ENCODE measurements at regions not wholly inside any gene's neighbourhood (a gene's known extent, or its start where the extent isn't known, plus 50 kb on each side); places are given as distances from the start of the nearest gene placed in this dataset.

- H3K36me3 ChIP-seq (ENCODE audit: insufficient read depth, insufficient read length, low read length), result no peaks in the 10 kb centered on the region
- no peaks in the 10 kb centered on the region; the same call in 1 of the 2 replicates for H3K9me3 ChIP-seq (ENCODE audit: insufficient read depth, low read length)
- no peak for DNase-seq (ENCODE audit: low read depth, low spot score)
- no peaks in the 10 kb centered on the region for H3K27me3 ChIP-seq (ENCODE audit: insufficient read depth, insufficient read length)
- H3K4me3 ChIP-seq (ENCODE audit: insufficient read length, low read depth), result no peak overlapping the region
- no peak overlapping the region for H3K9ac ChIP-seq (ENCODE audit: insufficient read length, low read depth)
- no peak for TF ChIP-seq ZNF274 (IDR thresholded peaks at IDR 0.05; ENCODE audit: low read depth, low read length)
- H3K4me1 ChIP-seq (ENCODE audit: insufficient read depth, insufficient read length), result no peaks in the 10 kb centered on the region
Measured at GRCh38 chr7:26444555-26444954, 152.9 kb downstream of the SNX10 start.

DNA sequence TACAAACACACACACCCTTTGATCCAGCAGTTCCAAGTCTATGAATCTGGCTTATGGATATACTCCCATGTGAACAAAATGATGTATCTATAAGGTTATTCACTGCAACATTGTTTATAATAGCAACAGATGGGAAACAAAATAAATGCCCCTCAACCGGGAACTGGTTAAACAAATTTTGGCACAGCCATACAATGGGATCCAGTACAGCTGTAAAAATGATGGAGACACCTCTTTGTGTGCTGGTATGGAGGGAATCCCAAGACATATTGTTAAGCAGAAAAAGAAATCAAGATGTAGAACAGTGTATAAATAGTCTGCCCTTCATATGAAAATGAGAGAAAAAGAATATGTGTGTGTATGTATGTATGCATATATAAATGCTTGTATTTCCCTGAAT, 155.5 kb downstream of the SNX10 start:
- no peak overlapping the region for H3K9ac ChIP-seq (ENCODE audit: insufficient read length, low read depth)
- DNase-seq (ENCODE audit: low read depth, low spot score), result no peak
- H3K27me3 ChIP-seq (ENCODE audit: insufficient read depth, insufficient read length), result no peaks in the 10 kb centered on the region
- no peaks in the 10 kb centered on the region for H3K4me1 ChIP-seq (ENCODE audit: insufficient read depth, insufficient read length)
- H3K4me3 ChIP-seq (ENCODE audit: insufficient read length, low read depth), result no peak overlapping the region
- H3K36me3 ChIP-seq (ENCODE audit: insufficient read depth, insufficient read length, low read length), result no peaks in the 10 kb centered on the region
- H3K9me3 ChIP-seq (ENCODE audit: insufficient read depth, low read length), result no peaks in the 10 kb centered on the region; the same call in 1 of the 2 replicates
- TF ChIP-seq ZNF274 (IDR thresholded peaks at IDR 0.05; ENCODE audit: low read depth, low read length) (no peak), YY1 (IDR thresholded peaks at IDR 0.05; ENCODE audit: insufficient read depth, insufficient read length) (no peak), SUZ12 (IDR thresholded peaks at IDR 0.05; ENCODE audit: extremely low read depth, insufficient read depth, insufficient read length) (no peak)

DNA sequence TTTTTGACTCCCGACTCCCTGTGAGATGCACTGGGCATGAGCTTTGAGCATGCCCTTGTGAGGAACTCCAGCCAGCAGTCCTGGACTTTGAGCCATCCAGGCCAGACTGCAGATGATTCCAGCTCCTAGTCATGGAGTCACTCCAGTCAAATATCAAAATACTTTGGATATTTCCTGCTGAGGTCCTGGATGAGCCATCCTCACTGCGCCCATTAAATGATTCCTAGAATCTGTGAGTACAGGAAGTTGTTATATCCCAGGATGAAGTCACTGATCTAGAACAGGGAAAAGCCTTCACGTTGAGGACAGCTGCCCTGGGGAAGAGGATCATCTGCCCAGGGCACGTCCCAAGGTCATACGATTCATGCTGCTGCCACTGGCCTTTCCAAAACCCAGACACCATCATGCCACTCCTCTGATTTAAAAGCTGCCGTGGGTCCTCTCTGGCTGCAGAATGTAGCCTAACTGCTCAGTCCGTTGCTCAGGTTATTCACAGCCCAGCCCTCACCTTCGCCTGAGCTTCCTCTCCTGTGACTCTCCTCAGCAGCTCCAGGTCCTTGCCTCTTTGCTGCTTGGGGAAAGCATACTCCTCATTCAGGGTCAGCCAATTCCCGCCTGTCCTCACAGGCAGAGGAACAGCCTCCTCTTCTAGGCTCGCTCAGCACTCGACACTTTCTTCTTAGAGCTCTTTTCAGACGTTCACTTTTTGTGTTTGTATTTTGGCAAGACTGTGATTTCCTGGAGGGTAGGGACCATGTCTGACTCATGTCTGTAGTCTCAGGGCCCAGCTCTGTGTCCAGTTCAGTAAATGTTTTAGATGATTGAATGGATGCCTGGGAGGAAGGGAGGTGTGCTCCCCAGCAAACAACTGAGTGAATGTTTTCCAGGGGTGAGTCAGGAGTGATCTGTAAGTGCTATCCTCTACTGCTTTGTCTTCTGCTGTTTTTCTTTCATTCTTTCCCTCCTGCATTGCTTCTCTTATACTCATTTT, 157.8 kb downstream of the SNX10 start:
- TF ChIP-seq ZNF274 (IDR thresholded peaks at IDR 0.05; ENCODE audit: low read depth, low read length) (no peak), SUZ12 (IDR thresholded peaks at IDR 0.05; ENCODE audit: extremely low read depth, insufficient read depth, insufficient read length) (no peak), YY1 (IDR thresholded peaks at IDR 0.05; ENCODE audit: insufficient read depth, insufficient read length) (no peak)
- no peak overlapping the region for H3K4me3 ChIP-seq (ENCODE audit: insufficient read length, low read depth)
- H3K4me1 ChIP-seq (ENCODE audit: insufficient read depth, insufficient read length), result peaks cover 4% of the 10 kb centered on the region
- no peak overlapping the region for H3K9ac ChIP-seq (ENCODE audit: insufficient read length, low read depth)
- H3K36me3 ChIP-seq (ENCODE audit: insufficient read depth, insufficient read length, low read length), result no peaks in the 10 kb centered on the region
- no peaks in the 10 kb centered on the region for H3K27me3 ChIP-seq (ENCODE audit: insufficient read depth, insufficient read length)
- no peaks in the 10 kb centered on the region for H3K9me3 ChIP-seq (ENCODE audit: insufficient read depth, low read length)
- DNase-seq (ENCODE audit: low read depth, low spot score), result no peak

- Histone ChIP-seq H3K27me3 (ENCODE audit: insufficient read depth, insufficient read length) (no peaks in the 10 kb centered on the region), H3K36me3 (ENCODE audit: insufficient read depth, insufficient read length, low read length) (no peaks in the 10 kb centered on the region), H3K9me3 (ENCODE audit: insufficient read depth, low read length) (no peaks in the 10 kb centered on the region), H3K4me1 (ENCODE audit: insufficient read depth, insufficient read length) (peaks cover 4% of the 10 kb centered on the region), H3K4me3 (ENCODE audit: insufficient read length, low read depth) (no peak overlapping the region), H3K9ac (ENCODE audit: insufficient read length, low read depth) (no peak overlapping the region)
- TF ChIP-seq YY1 (IDR thresholded peaks at IDR 0.05; ENCODE audit: insufficient read depth, insufficient read length) (no peak), SUZ12 (IDR thresholded peaks at IDR 0.05; ENCODE audit: extremely low read depth, insufficient read depth, insufficient read length) (no peak), ZNF274 (IDR thresholded peaks at IDR 0.05; ENCODE audit: low read depth, low read length) (no peak)
- peak; percentile 32 for DNase-seq (ENCODE audit: low read depth, low spot score)
Measured at GRCh38 chr7:26451997-26452396, 160.3 kb downstream of the SNX10 start.

- Histone ChIP-seq H3K4me1 (ENCODE audit: insufficient read depth, insufficient read length) (peaks cover 4% of the 10 kb centered on the region), H3K4me3 (ENCODE audit: insufficient read length, low read depth) (no peak overlapping the region), H3K36me3 (ENCODE audit: insufficient read depth, insufficient read length, low read length) (no peaks in the 10 kb centered on the region), H3K27me3 (ENCODE audit: insufficient read depth, insufficient read length) (no peaks in the 10 kb centered on the region), H3K9me3 (ENCODE audit: insufficient read depth, low read length) (no peaks in the 10 kb centered on the region), H3K9ac (ENCODE audit: insufficient read length, low read depth) (no peak overlapping the region)
- DNase-seq (ENCODE audit: low read depth, low spot score), result no peak
- TF ChIP-seq YY1 (IDR thresholded peaks at IDR 0.05; ENCODE audit: insufficient read depth, insufficient read length) (no peak), SUZ12 (IDR thresholded peaks at IDR 0.05; ENCODE audit: extremely low read depth, insufficient read depth, insufficient read length) (no peak), ZNF274 (IDR thresholded peaks at IDR 0.05; ENCODE audit: low read depth, low read length) (no peak)
Measured at GRCh38 chr7:26454180-26454579, 162.5 kb downstream of the SNX10 start.

- Histone ChIP-seq H3K9ac (ENCODE audit: insufficient read length, low read depth) (no peak overlapping the region), H3K27me3 (ENCODE audit: insufficient read depth, insufficient read length) (peaks cover 2% of the 10 kb centered on the region), H3K4me3 (ENCODE audit: insufficient read length, low read depth) (no peak overlapping the region), H3K36me3 (ENCODE audit: insufficient read depth, insufficient read length, low read length) (no peaks in the 10 kb centered on the region), H3K4me1 (ENCODE audit: insufficient read depth, insufficient read length) (no peaks in the 10 kb centered on the region), H3K9me3 (ENCODE audit: insufficient read depth, low read length) (no peaks in the 10 kb centered on the region)
- no peak for TF ChIP-seq YY1 (IDR thresholded peaks at IDR 0.05; ENCODE audit: insufficient read depth, insufficient read length)
- TF ChIP-seq SUZ12 (IDR thresholded peaks at IDR 0.05; ENCODE audit: extremely low read depth, insufficient read depth, insufficient read length), result no peak
- TF ChIP-seq ZNF274 (IDR thresholded peaks at IDR 0.05; ENCODE audit: low read depth, low read length), result no peak
- no peak for DNase-seq (ENCODE audit: low read depth, low spot score)
Measured at GRCh38 chr7:26457696-26458327, 166.2 kb downstream of the SNX10 start.

DNA sequence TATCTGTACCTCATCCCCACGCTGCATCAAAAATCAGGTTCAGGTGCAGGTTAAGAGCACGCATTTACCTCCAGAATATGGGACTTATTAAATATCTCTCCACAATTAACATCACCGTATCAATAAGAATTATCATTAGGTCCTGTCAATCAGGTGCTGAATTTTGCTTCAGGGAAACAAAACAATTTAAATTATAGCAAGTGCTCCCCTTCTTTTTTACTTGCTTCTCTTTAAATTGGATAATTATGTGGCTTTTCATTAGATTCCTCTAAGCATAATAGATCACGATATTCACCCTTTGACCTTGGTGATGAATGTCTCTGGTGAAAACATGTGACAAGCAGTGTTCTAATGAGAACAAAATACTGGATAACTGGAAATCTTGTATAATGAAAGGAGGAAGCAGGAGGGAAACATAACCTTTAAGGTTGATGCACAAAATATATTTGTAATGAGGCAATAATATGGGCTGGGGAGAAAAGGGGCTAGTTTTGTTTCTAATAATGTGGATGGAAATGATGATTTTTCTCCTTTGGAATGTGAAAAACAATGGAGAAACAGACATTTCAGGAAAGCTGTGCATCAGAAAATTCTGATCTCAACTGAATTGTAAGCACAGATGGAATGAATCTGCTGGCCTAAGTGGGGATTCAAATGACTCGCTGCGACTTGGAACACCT, 166.9 kb downstream of the SNX10 start:
- no peak for TF ChIP-seq SUZ12 (IDR thresholded peaks at IDR 0.05; ENCODE audit: extremely low read depth, insufficient read depth, insufficient read length)
- TF ChIP-seq ZNF274 (IDR thresholded peaks at IDR 0.05; ENCODE audit: low read depth, low read length), result no peak
- Histone ChIP-seq H3K36me3 (ENCODE audit: insufficient read depth, insufficient read length, low read length) (no peaks in the 10 kb centered on the region), H3K4me3 (ENCODE audit: insufficient read length, low read depth) (no peak overlapping the region), H3K4me1 (ENCODE audit: insufficient read depth, insufficient read length) (no peaks in the 10 kb centered on the region), H3K9ac (ENCODE audit: insufficient read length, low read depth) (no peak overlapping the region), H3K9me3 (ENCODE audit: insufficient read depth, low read length) (no peaks in the 10 kb centered on the region), H3K27me3 (ENCODE audit: insufficient read depth, insufficient read length) (peaks cover 2% of the 10 kb centered on the region)
- no peak for DNase-seq (ENCODE audit: low read depth, low spot score)
